RWPE1 (cell line): ENCODE measurements at regions not wholly inside any gene's neighbourhood (a gene's known extent, or its start where the extent isn't known, plus 50 kb on each side); places are given as distances from the start of the nearest gene placed in this dataset.

Experiments
- CTCF ChIA-PET: fragments of 350-600 bp; sonication (Branson Sonifier 250); formaldehyde crosslinking; extraction: SDS; loops from one replicate; lab custom pipeline; 2021; lab: Yijun Ruan, JAX
- POLR2A ChIA-PET: fragments of 400-600 bp; formaldehyde crosslinking; extraction: SDS; loops from one replicate; lab custom pipeline; 2020; ENCODE audit warnings: antibody characterized with exemption; ENCODE audit not compliant: low non-redundant PET; lab: Yijun Ruan, JAX
- DNase-seq: peaks from one replicate; pipeline ENCODE4 v3.0.0; 2012; ENCODE audit warnings: low spot score
- H3K27ac ChIP-seq: fragments of 450-650 bp; 2 replicates; pipeline ENCODE4 v1.5.1; 2017
- TF ChIP-seq, protein P1 (sequence below): fragments of 450-650 bp; conservative IDR thresholded peaks from 2 replicates; pipeline ENCODE4 v1.5.1; 2017; ENCODE audit warnings: low read depth, mild to moderate bottlenecking

DNA sequence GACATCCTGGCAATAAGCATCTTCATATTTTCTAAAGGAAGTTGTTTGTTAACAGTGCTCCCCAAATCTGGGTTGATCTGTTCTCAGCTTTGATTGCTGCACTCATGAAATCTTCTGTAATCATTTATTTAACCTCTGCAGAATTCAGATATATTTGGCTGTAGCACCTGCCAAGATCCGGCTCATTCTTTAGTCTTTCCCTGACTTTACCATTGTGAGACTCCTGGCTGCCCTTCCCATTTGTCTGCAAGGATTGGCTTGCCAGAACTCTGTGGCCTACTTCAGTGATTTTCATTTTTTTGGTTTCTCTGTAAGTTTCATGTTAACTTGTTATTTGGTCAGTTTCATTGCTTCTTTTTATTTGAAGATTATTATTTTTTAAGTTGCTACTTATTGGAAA is 191.2 kb upstream of the PLXNC1 start:
- no peak for DNase-seq
- H3K27ac ChIP-seq = no peak overlapping the region
- TF ChIP-seq, protein P1, sequence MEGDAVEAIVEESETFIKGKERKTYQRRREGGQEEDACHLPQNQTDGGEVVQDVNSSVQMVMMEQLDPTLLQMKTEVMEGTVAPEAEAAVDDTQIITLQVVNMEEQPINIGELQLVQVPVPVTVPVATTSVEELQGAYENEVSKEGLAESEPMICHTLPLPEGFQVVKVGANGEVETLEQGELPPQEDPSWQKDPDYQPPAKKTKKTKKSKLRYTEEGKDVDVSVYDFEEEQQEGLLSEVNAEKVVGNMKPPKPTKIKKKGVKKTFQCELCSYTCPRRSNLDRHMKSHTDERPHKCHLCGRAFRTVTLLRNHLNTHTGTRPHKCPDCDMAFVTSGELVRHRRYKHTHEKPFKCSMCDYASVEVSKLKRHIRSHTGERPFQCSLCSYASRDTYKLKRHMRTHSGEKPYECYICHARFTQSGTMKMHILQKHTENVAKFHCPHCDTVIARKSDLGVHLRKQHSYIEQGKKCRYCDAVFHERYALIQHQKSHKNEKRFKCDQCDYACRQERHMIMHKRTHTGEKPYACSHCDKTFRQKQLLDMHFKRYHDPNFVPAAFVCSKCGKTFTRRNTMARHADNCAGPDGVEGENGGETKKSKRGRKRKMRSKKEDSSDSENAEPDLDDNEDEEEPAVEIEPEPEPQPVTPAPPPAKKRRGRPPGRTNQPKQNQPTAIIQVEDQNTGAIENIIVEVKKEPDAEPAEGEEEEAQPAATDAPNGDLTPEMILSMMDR = no peak
- POLR2A ChIA-PET = no interaction called here
- CTCF ChIA-PET = no interaction called here

DNA sequence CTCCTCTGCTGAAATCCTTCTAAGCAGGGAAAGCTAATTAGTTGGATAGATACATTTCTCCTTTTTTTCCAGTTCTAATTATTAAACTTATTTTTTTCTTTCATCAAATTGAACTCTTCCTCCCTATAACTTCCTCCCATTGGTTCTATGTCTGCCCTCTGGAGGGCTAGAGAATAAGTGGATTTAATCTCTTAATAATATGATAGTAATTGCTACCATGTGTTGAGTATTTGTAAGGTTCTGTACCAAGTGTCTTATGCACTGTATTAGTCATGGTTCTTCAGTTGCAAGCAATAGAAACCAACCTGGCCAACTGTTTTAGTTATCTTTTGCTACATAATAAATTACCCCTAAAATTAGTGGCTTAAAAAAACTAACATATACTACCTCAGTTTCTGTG is 190.5 kb upstream of the PLXNC1 start:
- H3K27ac ChIP-seq = no peak overlapping the region
- CTCF ChIA-PET = interaction anchor here (0.5 kb wide), 1 partner anchor 22 kb away, joined by 13 read pairs; no protein-coding TSS in a partner anchor
- DNase-seq = no peak
- TF ChIP-seq, protein P1 = no peak
- POLR2A ChIA-PET = no interaction called here

DNA sequence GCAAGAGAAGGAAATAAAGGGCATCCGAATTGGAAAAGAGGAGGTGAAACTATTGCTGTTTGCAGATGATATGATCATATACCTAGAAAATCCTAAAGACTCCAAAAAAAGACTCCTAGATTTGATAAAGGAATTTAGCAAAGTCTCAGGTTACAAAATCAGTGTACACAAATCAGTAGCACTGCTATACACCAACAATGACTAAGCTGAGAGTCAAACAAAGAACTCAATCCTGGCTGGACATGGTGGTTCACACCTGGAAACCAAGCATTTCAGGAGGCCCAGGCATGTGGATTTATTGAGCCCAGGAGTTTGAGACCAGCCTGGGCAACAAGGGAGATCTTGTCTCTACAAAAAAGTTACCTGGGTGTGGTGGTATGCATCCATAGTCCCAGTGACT is 188.7 kb upstream of the PLXNC1 start:
- DNase-seq = no peak
- H3K27ac ChIP-seq = no peak overlapping the region
- TF ChIP-seq, protein P1 = no peak
- POLR2A ChIA-PET = no interaction called here
- CTCF ChIA-PET = no interaction called here

DNA sequence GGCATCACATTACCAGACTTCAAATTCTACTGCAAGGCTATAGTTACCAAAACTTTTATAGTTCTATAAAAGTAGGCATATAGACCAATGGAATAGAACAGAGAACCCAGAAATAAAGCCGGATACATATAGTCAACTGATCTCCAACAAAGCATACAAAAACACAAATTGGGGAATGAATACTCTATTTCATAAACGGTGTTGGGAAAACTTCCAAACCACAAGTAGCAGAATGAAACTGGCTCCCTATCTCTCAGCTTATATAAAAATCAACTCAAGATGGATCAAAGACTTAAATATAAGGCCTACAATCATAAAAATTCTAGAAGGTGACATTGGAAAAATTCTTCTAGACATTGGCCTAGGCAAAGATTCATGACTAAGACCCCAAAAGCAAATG is 187.9 kb upstream of the PLXNC1 start:
- ChIA-PET CTCF (no interaction called here), POLR2A (no interaction called here)
- no peak for DNase-seq
- TF ChIP-seq, protein P1 = no peak
- no peak overlapping the region for H3K27ac ChIP-seq

DNA sequence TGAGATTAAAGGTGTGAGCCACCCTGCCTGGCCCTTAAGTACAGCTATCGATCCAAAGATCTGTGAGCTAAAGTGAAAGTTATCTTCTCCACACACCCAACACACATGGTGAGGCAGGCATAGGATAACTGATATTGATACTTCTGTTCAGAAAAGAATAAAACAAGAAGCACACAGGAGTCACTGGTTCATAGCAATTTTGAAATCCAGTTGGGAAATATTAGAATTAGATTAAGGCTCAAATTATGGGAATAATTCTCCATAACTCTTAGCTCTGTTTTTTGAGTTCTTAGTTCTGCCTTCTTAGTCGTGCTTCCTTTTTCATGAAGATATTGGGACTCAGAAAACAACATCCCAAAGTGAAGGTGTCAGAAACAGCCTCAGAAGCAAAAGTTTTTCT is 186.0 kb upstream of the PLXNC1 start:
- TF ChIP-seq, protein P1 = no peak
- H3K27ac ChIP-seq = no peak overlapping the region
- ChIA-PET POLR2A (no interaction called here), CTCF (no interaction called here)
- no peak for DNase-seq

DNA sequence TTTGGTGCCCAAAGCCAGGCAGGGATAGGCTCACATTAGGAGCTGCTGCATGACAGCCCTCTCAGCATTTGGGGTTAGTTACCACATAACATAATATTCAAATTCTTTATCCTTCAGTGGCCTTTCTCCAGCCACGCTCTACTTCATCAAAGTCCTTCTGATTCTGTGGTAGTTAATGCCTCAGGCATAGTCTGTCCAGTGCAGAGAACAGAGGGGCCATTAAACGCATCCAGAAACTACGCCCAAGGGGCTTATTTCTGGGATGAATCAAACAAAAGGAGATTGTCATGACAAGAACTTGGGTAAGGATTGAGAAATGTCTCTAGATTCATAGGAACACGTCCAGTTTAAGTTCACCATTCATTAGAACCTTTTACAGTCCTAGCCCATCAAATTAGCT is 183.4 kb upstream of the PLXNC1 start:
- POLR2A ChIA-PET = no interaction called here
- CTCF ChIA-PET = no interaction called here
- no peak overlapping the region for H3K27ac ChIP-seq
- DNase-seq = no peak
- TF ChIP-seq, protein P1 = no peak
